CD4-positive, alpha-beta T cell (primary cell): ENCODE measurements at regions not wholly inside any gene's neighbourhood (a gene's known extent, or its start where the extent isn't known, plus 50 kb on each side); places are given as distances from the start of the nearest gene placed in this dataset.

Experiments
- ATAC-seq: fragments of 200-7000 bp; cut with Tn5 transposase; one replicate; pipeline ENCODE4 v1.10.0; 2022; ENCODE audit warnings: mild to moderate bottlenecking; ENCODE audit not compliant: poor library complexity
- CTCF ChIA-PET: fragments of 350-600 bp; sonication (Branson Sonifier 250); formaldehyde crosslinking; loops from one replicate; lab custom pipeline; 2021; ENCODE audit warnings: antibody characterized with exemption, inconsistent platforms; lab: Charles Lee
- POLR2A ChIA-PET: fragments of 350-600 bp; sonication (Branson Sonifier 250); formaldehyde crosslinking; loops from one replicate; lab custom pipeline; 2021; ENCODE audit warnings: antibody characterized with exemption, inconsistent platforms; lab: Charles Lee
- DNase-seq, 14 experiments: peaks; one replicate each; pipeline ENCODE4 v3.0.0-alpha.2; 2013 to 2020; ENCODE audit warnings: mixed read lengths in 2 of 14
- H3K27ac ChIP-seq, 2 donors: one replicate each; pipeline versions ENCODE4 v1.5.1 to v1.7.0; 2013; ENCODE audit warnings: low read length in 2 of 2, low read depth in 1 of 2, mild to moderate bottlenecking in 1 of 2
- H3K27me3 ChIP-seq, 2 experiments: 1 replicate in 1 of 2; 2 replicates in 1 of 2; pipeline versions ENCODE4 v1.6.1 to v1.7.0; 2013; ENCODE audit warnings: low read length in 2 of 2, control low read depth in 1 of 2, mild to moderate bottlenecking in 1 of 2, moderate library complexity in 1 of 2; ENCODE audit not compliant: insufficient read depth in 2 of 2, control insufficient read depth in 1 of 2
- H3K36me3 ChIP-seq: one replicate; pipeline ENCODE4 v1.6.1; 2013; ENCODE audit warnings: low read length, control low read depth; ENCODE audit not compliant: insufficient read depth
- H3K4me1 ChIP-seq: one replicate; pipeline ENCODE4 v1.6.1; 2013; ENCODE audit warnings: low read length, control low read depth; ENCODE audit not compliant: insufficient read depth
- H3K4me3 ChIP-seq: one replicate; pipeline ENCODE4 v1.5.1; 2013; ENCODE audit warnings: mild to moderate bottlenecking, low read length, moderate library complexity
- H3K9me3 ChIP-seq, 2 experiments: 1 replicate in 1 of 2; 2 replicates in 1 of 2; pipeline versions ENCODE4 v1.6.1 to v1.7.0; 2013; ENCODE audit warnings: low read length in 2 of 2, mild to moderate bottlenecking in 2 of 2, control low read depth in 1 of 2, moderate library complexity in 1 of 2; ENCODE audit not compliant: control insufficient read depth in 1 of 2, insufficient read depth in 1 of 2
- H3K27ac Mint-ChIP-seq: one replicate; pipeline ENCODE4 v1.8.0; 2020; ENCODE audit warnings: mixed read lengths
- H3K27me3 Mint-ChIP-seq: one replicate; pipeline ENCODE4 v1.8.0; 2021; ENCODE audit warnings: mixed read lengths
- H3K36me3 Mint-ChIP-seq: one replicate; pipeline ENCODE4 v1.8.0; 2021; ENCODE audit warnings: low read depth, mixed read lengths
- H3K4me1 Mint-ChIP-seq: one replicate; pipeline ENCODE4 v1.8.0; 2021; ENCODE audit warnings: low read depth, mixed read lengths
- H3K4me3 Mint-ChIP-seq: one replicate; pipeline ENCODE4 v1.8.0; 2020; ENCODE audit warnings: mild to moderate bottlenecking, mixed read lengths
- H3K9me3 Mint-ChIP-seq: one replicate; pipeline ENCODE4 v1.8.0; 2020; ENCODE audit warnings: mixed read lengths
- CTCF ChIP-seq: fragments of 200-600 bp; IDR thresholded peaks from one replicate; pipeline ENCODE4 v1.8.0; 2022; ENCODE audit warnings: antibody characterized with exemption, mild to moderate bottlenecking
- intact Hi-C, 2 experiments: fragments of 100-400 bp; cut with DNase I in 1 of 2; cut with micrococcal nuclease in 1 of 2; formaldehyde crosslinking; loops; one replicate each; pipeline versions ENCODE4 v1.15.1 to v1.9.0; 2023 to 2025; cut with DNase I, micrococcal nuclease

DNA sequence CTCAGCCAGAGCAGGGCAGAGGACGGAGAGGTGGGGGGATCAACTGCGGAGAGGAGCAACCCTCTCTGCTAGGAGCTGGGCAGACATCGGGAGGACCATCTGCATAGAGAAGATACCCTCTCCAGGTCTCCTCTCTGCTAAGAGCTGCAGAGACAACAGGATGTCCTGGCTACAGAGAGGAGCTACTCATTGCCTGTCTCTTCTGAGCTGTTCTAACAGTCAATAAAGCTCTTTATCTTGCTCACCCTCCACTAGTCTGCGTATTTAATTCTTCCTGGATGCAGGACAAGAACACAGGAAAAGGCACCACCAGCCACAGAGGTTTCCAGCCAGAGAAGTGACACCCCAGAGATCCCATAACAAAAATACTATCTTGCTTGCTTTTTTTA lies 871.1 kb upstream of the GJE1 start:
- no peaks in the 10 kb centered on the region for H3K4me1 ChIP-seq
- ChIA-PET CTCF (no interaction called here), POLR2A (no interaction called here)
- H3K27me3 Mint-ChIP-seq, result no peaks in the 10 kb centered on the region
- H3K4me1 Mint-ChIP-seq, result no peaks in the 10 kb centered on the region
- peaks cover 0 to 6% of the 10 kb centered on the region in 2 experiments for H3K9me3 ChIP-seq
- ATAC-seq (no peak), DNase-seq (no peak)
- no peaks in the 10 kb centered on the region for H3K36me3 Mint-ChIP-seq
- no peak overlapping the region for H3K27ac Mint-ChIP-seq
- H3K4me3 ChIP-seq, result no peak overlapping the region
- no peak overlapping the region for H3K27ac ChIP-seq
- H3K4me3 Mint-ChIP-seq, result no peak overlapping the region
- TF ChIP-seq CTCF, result no peak
- H3K36me3 ChIP-seq, result no peaks in the 10 kb centered on the region
- intact Hi-C loops, result no loop called here
- no peaks in the 10 kb centered on the region for H3K9me3 Mint-ChIP-seq
- H3K27me3 ChIP-seq, result no peaks in the 10 kb centered on the region

GRCh38 chr6:141261016-141261671 lies 871.6 kb upstream of the GJE1 start:
- no peaks in the 10 kb centered on the region for H3K9me3 Mint-ChIP-seq
- Histone ChIP-seq H3K27me3 (no peaks in the 10 kb centered on the region), H3K27ac (no peak overlapping the region), H3K4me1 (no peaks in the 10 kb centered on the region), H3K4me3 (no peak overlapping the region), H3K9me3 (peaks cover 0 to 6% of the 10 kb centered on the region in 2 experiments), H3K36me3 (no peaks in the 10 kb centered on the region)
- H3K36me3 Mint-ChIP-seq, result no peaks in the 10 kb centered on the region
- no peak overlapping the region for H3K4me3 Mint-ChIP-seq
- POLR2A ChIA-PET, result no interaction called here
- intact Hi-C loops, result no loop called here
- H3K27me3 Mint-ChIP-seq, result no peaks in the 10 kb centered on the region
- H3K27ac Mint-ChIP-seq, result no peak overlapping the region
- H3K4me1 Mint-ChIP-seq, result no peaks in the 10 kb centered on the region
- no peak for TF ChIP-seq CTCF
- DNase-seq (peak in 1 of 14 experiments; percentile 5), ATAC-seq (no peak)
- CTCF ChIA-PET, result no interaction called here

DNA sequence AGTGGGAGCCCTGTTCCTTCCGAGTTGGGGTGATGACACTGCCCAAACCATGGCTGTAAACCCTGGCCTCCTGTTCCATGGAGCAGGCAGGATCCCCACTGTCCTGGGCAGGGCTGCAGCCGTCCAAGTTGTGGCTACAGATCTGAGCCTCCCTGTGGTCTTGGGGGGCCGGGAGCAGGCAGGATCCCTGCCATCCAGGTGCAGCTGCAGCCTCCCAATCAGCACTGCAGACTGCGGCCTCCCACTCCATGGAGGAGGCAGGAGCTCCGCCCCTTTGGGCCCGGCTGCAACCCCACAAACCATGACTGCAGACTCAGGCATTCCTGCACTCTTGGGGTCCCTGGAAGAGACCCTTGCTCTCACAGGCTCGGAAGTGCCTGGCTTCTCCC lies 872.1 kb upstream of the GJE1 start:
- no peak for TF ChIP-seq CTCF
- no peak overlapping the region for H3K27ac ChIP-seq
- peaks cover 0 to 6% of the 10 kb centered on the region in 2 experiments for H3K9me3 ChIP-seq
- Mint-ChIP-seq H3K9me3 (no peaks in the 10 kb centered on the region), H3K27me3 (no peaks in the 10 kb centered on the region), H3K27ac (no peak overlapping the region), H3K36me3 (no peaks in the 10 kb centered on the region), H3K4me3 (no peak overlapping the region), H3K4me1 (no peaks in the 10 kb centered on the region)
- intact Hi-C loops, result no loop called here
- ATAC-seq (no peak), DNase-seq (no peak)
- ChIA-PET POLR2A (no interaction called here), CTCF (no interaction called here)
- no peaks in the 10 kb centered on the region for H3K27me3 ChIP-seq
- H3K4me1 ChIP-seq, result no peaks in the 10 kb centered on the region
- no peaks in the 10 kb centered on the region for H3K36me3 ChIP-seq
- no peak overlapping the region for H3K4me3 ChIP-seq
